ENCODE measurements at regions not wholly inside any gene's neighbourhood (a gene's known extent, or its start where the extent isn't known, plus 50 kb on each side); places are given as distances from the start of the nearest gene placed in this dataset.

- Mint-ChIP-seq H3K9me3 (ENCODE audit: low read depth) (no peaks in the 10 kb centered on the region), H3K36me3 (no peaks in the 10 kb centered on the region), H3K4me3 (no peak overlapping the region), H3K4me1 (ENCODE audit: low read depth) (peaks cover 16% of the 10 kb centered on the region), H3K27ac (no peak overlapping the region), H3K27me3 (peaks cover 6% of the 10 kb centered on the region)
Observed at GRCh38 chr1:43057567-43057966, 98.9 kb upstream of the SLC2A1 start.

- H3K27me3 Mint-ChIP-seq = peaks cover 6% of the 10 kb centered on the region
- no peaks in the 10 kb centered on the region for H3K36me3 Mint-ChIP-seq
Observed at GRCh38 chr1:43056981-43057391, 98.3 kb upstream of the SLC2A1 start.

GRCh38 chr1:43056460-43056859 is 97.8 kb upstream of the SLC2A1 start:
- no peak overlapping the region for H3K27ac Mint-ChIP-seq
- H3K9me3 Mint-ChIP-seq (ENCODE audit: low read depth) = no peaks in the 10 kb centered on the region
- peaks cover 6% of the 10 kb centered on the region for H3K27me3 Mint-ChIP-seq
- no peak overlapping the region for H3K4me3 Mint-ChIP-seq
- H3K36me3 Mint-ChIP-seq = no peaks in the 10 kb centered on the region
- peaks cover 16% of the 10 kb centered on the region for H3K4me1 Mint-ChIP-seq (ENCODE audit: low read depth)

More at GRCh38 chr1:43056981-43057391, 98.3 kb upstream of the SLC2A1 start:
- H3K4me3 Mint-ChIP-seq = no peak overlapping the region
- H3K9me3 Mint-ChIP-seq (ENCODE audit: low read depth) = no peaks in the 10 kb centered on the region
- H3K27ac Mint-ChIP-seq = no peak overlapping the region
- H3K4me1 Mint-ChIP-seq (ENCODE audit: low read depth) = peaks cover 16% of the 10 kb centered on the region

GRCh38 chr1:43054961-43055360 is 96.3 kb upstream of the SLC2A1 start:
- Mint-ChIP-seq H3K27ac (no peak overlapping the region), H3K27me3 (peaks cover 3% of the 10 kb centered on the region), H3K4me3 (no peak overlapping the region), H3K4me1 (ENCODE audit: low read depth) (peaks cover 16% of the 10 kb centered on the region), H3K36me3 (no peaks in the 10 kb centered on the region), H3K9me3 (ENCODE audit: low read depth) (no peaks in the 10 kb centered on the region)

GRCh38 chr1:43052786-43053439 is 94.2 kb upstream of the SLC2A1 start:
- Mint-ChIP-seq H3K27ac (no peak overlapping the region), H3K36me3 (no peaks in the 10 kb centered on the region), H3K9me3 (ENCODE audit: low read depth) (no peaks in the 10 kb centered on the region), H3K4me3 (no peak overlapping the region), H3K27me3 (peaks cover 1% of the 10 kb centered on the region), H3K4me1 (ENCODE audit: low read depth) (peaks cover 3% of the 10 kb centered on the region)

- Mint-ChIP-seq H3K9me3 (ENCODE audit: low read depth) (no peaks in the 10 kb centered on the region), H3K36me3 (no peaks in the 10 kb centered on the region), H3K27ac (no peak overlapping the region), H3K4me1 (ENCODE audit: low read depth) (no peaks in the 10 kb centered on the region), H3K27me3 (no peaks in the 10 kb centered on the region), H3K4me3 (no peak overlapping the region)
Observed at GRCh38 chr1:43052322-43052721, 93.7 kb upstream of the SLC2A1 start.

GRCh38 chr1:43049481-43049880 is 90.8 kb upstream of the SLC2A1 start:
- H3K4me1 Mint-ChIP-seq (ENCODE audit: low read depth) = no peaks in the 10 kb centered on the region
- H3K4me3 Mint-ChIP-seq = no peak overlapping the region
- no peaks in the 10 kb centered on the region for H3K27me3 Mint-ChIP-seq
- no peak overlapping the region for H3K27ac Mint-ChIP-seq
- no peaks in the 10 kb centered on the region for H3K9me3 Mint-ChIP-seq (ENCODE audit: low read depth)
- no peaks in the 10 kb centered on the region for H3K36me3 Mint-ChIP-seq

- no peaks in the 10 kb centered on the region for H3K27me3 Mint-ChIP-seq
- H3K36me3 Mint-ChIP-seq = no peaks in the 10 kb centered on the region
- no peak overlapping the region for H3K27ac Mint-ChIP-seq
- H3K4me1 Mint-ChIP-seq (ENCODE audit: low read depth) = no peaks in the 10 kb centered on the region
- no peak overlapping the region for H3K4me3 Mint-ChIP-seq
- no peaks in the 10 kb centered on the region for H3K9me3 Mint-ChIP-seq (ENCODE audit: low read depth)
Observed at GRCh38 chr1:43048601-43049011, 89.9 kb upstream of the SLC2A1 start.

- H3K4me1 Mint-ChIP-seq (ENCODE audit: low read depth) = no peaks in the 10 kb centered on the region
- H3K36me3 Mint-ChIP-seq = no peaks in the 10 kb centered on the region
- H3K4me3 Mint-ChIP-seq = no peak overlapping the region
- no peaks in the 10 kb centered on the region for H3K9me3 Mint-ChIP-seq (ENCODE audit: low read depth)
- no peak overlapping the region for H3K27ac Mint-ChIP-seq
- H3K27me3 Mint-ChIP-seq = no peaks in the 10 kb centered on the region
Observed at GRCh38 chr1:43047135-43047534, 88.5 kb upstream of the SLC2A1 start.

GRCh38 chr1:43044572-43045361 is 86.1 kb upstream of the SLC2A1 start:
- no peaks in the 10 kb centered on the region for H3K4me1 Mint-ChIP-seq (ENCODE audit: low read depth)
- H3K27ac Mint-ChIP-seq = no peak overlapping the region
- no peak overlapping the region for H3K4me3 Mint-ChIP-seq
- no peaks in the 10 kb centered on the region for H3K9me3 Mint-ChIP-seq (ENCODE audit: low read depth)
- no peaks in the 10 kb centered on the region for H3K36me3 Mint-ChIP-seq
- H3K27me3 Mint-ChIP-seq = no peaks in the 10 kb centered on the region

- Mint-ChIP-seq H3K36me3 (no peaks in the 10 kb centered on the region), H3K4me3 (no peak overlapping the region), H3K4me1 (ENCODE audit: low read depth) (no peaks in the 10 kb centered on the region), H3K9me3 (ENCODE audit: low read depth) (no peaks in the 10 kb centered on the region), H3K27me3 (no peaks in the 10 kb centered on the region), H3K27ac (no peak overlapping the region)
Observed at GRCh38 chr1:43043695-43044094, 85.0 kb upstream of the SLC2A1 start.

- Mint-ChIP-seq H3K9me3 (ENCODE audit: low read depth) (no peaks in the 10 kb centered on the region), H3K27ac (no peak overlapping the region), H3K4me1 (ENCODE audit: low read depth) (no peaks in the 10 kb centered on the region), H3K4me3 (no peak overlapping the region), H3K36me3 (no peaks in the 10 kb centered on the region), H3K27me3 (no peaks in the 10 kb centered on the region)
Observed at GRCh38 chr1:43042773-43043457, 84.2 kb upstream of the SLC2A1 start.

- Mint-ChIP-seq H3K9me3 (ENCODE audit: low read depth) (no peaks in the 10 kb centered on the region), H3K4me1 (ENCODE audit: low read depth) (no peaks in the 10 kb centered on the region), H3K36me3 (no peaks in the 10 kb centered on the region), H3K4me3 (no peak overlapping the region), H3K27me3 (no peaks in the 10 kb centered on the region), H3K27ac (no peak overlapping the region)
Observed at GRCh38 chr1:43042127-43042526, 83.5 kb upstream of the SLC2A1 start.

GRCh38 chr1:43041591-43041990 is 82.9 kb upstream of the SLC2A1 start:
- Mint-ChIP-seq H3K27ac (no peak overlapping the region), H3K27me3 (no peaks in the 10 kb centered on the region), H3K4me3 (no peak overlapping the region), H3K9me3 (ENCODE audit: low read depth) (no peaks in the 10 kb centered on the region), H3K36me3 (no peaks in the 10 kb centered on the region), H3K4me1 (ENCODE audit: low read depth) (peaks cover 1% of the 10 kb centered on the region)

All from activated naive CD8-positive, alpha-beta T cell (primary cell).